Activated CD8-positive, alpha-beta T cell treated with anti-CD3 and anti-CD28 coated beads for 36 hours (primary cell): ENCODE measurements at regions not wholly inside any gene's neighbourhood (a gene's known extent, or its start where the extent isn't known, plus 50 kb on each side); places are given as distances from the start of the nearest gene placed in this dataset.

Experiments used
- ATAC-seq: fragments of 200-7000 bp; cut with Tn5 transposase; one replicate; pipeline ENCODE4 v1.10.0; 2021; ENCODE audit warnings: mild to moderate bottlenecking, moderate library complexity
- CTCF ChIA-PET: fragments of 350-600 bp; sonication (Branson Sonifier 250); formaldehyde crosslinking; loops from one replicate; lab custom pipeline; 2021; ENCODE audit warnings: antibody characterized with exemption; lab: Charles Lee
- POLR2A ChIA-PET: fragments of 350-600 bp; sonication (Branson Sonifier 250); formaldehyde crosslinking; loops from one replicate; lab custom pipeline; 2021; ENCODE audit warnings: antibody characterized with exemption; lab: Charles Lee
- DNase-seq: peaks from one replicate; pipeline ENCODE4 v3.0.0-alpha.2; 2020
- H3K27ac Mint-ChIP-seq: one replicate; pipeline ENCODE4 v1.8.0; 2021; ENCODE audit warnings: mild to moderate bottlenecking, mixed read lengths
- H3K27me3 Mint-ChIP-seq: one replicate; pipeline ENCODE4 v1.8.0; 2021; ENCODE audit warnings: mixed read lengths
- H3K36me3 Mint-ChIP-seq: one replicate; pipeline ENCODE4 v1.8.0; 2021; ENCODE audit warnings: low read depth, mixed read lengths
- H3K4me1 Mint-ChIP-seq: one replicate; pipeline ENCODE4 v1.8.0; 2021; ENCODE audit warnings: low read depth, mixed read lengths
- H3K4me3 Mint-ChIP-seq: one replicate; pipeline ENCODE4 v1.8.0; 2021; ENCODE audit warnings: mild to moderate bottlenecking, moderate library complexity, mixed read lengths
- H3K9me3 Mint-ChIP-seq: one replicate; pipeline ENCODE4 v1.8.0; 2021; ENCODE audit warnings: mixed read lengths
- CTCF ChIP-seq: fragments of 200-600 bp; IDR thresholded peaks from one replicate; pipeline ENCODE4 v1.8.0; 2022; ENCODE audit warnings: antibody characterized with exemption, mild to moderate bottlenecking
- intact Hi-C: fragments of 100-400 bp; cut with micrococcal nuclease; formaldehyde crosslinking; loops from one replicate; pipeline ENCODE4 v1.10.0; 2022

- intact Hi-C loops, result no loop called here
- Mint-ChIP-seq H3K4me3 (no peak overlapping the region), H3K9me3 (no peaks in the 10 kb centered on the region), H3K4me1 (no peaks in the 10 kb centered on the region), H3K36me3 (no peaks in the 10 kb centered on the region), H3K27me3 (no peaks in the 10 kb centered on the region), H3K27ac (no peak overlapping the region)
- ChIA-PET POLR2A (no interaction called here), CTCF (no interaction called here)
- no peak for TF ChIP-seq CTCF
- no peak for ATAC-seq
- no peak for DNase-seq
These were observed 225.7 kb downstream of the ACKR3 start for GRCh38 chr2:236795169-236795860.

- intact Hi-C loops, result no loop called here
- H3K4me1 Mint-ChIP-seq, result no peaks in the 10 kb centered on the region
- ChIA-PET CTCF (no interaction called here), POLR2A (no interaction called here)
- H3K27ac Mint-ChIP-seq, result no peak overlapping the region
- no peaks in the 10 kb centered on the region for H3K9me3 Mint-ChIP-seq
- no peaks in the 10 kb centered on the region for H3K27me3 Mint-ChIP-seq
- ATAC-seq (no peak), DNase-seq (no peak)
- H3K4me3 Mint-ChIP-seq, result no peak overlapping the region
- no peak for TF ChIP-seq CTCF
- no peaks in the 10 kb centered on the region for H3K36me3 Mint-ChIP-seq
These were observed 226.2 kb downstream of the ACKR3 start for GRCh38 chr2:236795861-236796219.

GRCh38 chr2:236796236-236796635, 226.6 kb downstream of the ACKR3 start:
- ATAC-seq (no peak), DNase-seq (no peak)
- H3K4me3 Mint-ChIP-seq, result no peak overlapping the region
- peaks cover 3% of the 10 kb centered on the region for H3K27me3 Mint-ChIP-seq
- H3K9me3 Mint-ChIP-seq, result no peaks in the 10 kb centered on the region
- TF ChIP-seq CTCF, result no peak
- H3K4me1 Mint-ChIP-seq, result no peaks in the 10 kb centered on the region
- intact Hi-C loops, result no loop called here
- CTCF ChIA-PET, result no interaction called here
- no peak overlapping the region for H3K27ac Mint-ChIP-seq
- H3K36me3 Mint-ChIP-seq, result no peaks in the 10 kb centered on the region
- POLR2A ChIA-PET, result no interaction called here

- Mint-ChIP-seq H3K27me3 (peaks cover 6% of the 10 kb centered on the region), H3K27ac (no peak overlapping the region), H3K36me3 (no peaks in the 10 kb centered on the region), H3K4me3 (no peak overlapping the region), H3K4me1 (no peaks in the 10 kb centered on the region), H3K9me3 (no peaks in the 10 kb centered on the region)
- no peak for TF ChIP-seq CTCF
- DNase-seq, result no peak
- no peak for ATAC-seq
- intact Hi-C loops, result no loop called here
- CTCF ChIA-PET, result no interaction called here
- POLR2A ChIA-PET, result no interaction called here
These were observed 227.8 kb downstream of the ACKR3 start for GRCh38 chr2:236797411-236797810.

GRCh38 chr2:236798491-236798890, 228.9 kb downstream of the ACKR3 start:
- Mint-ChIP-seq H3K27me3 (peaks cover 9% of the 10 kb centered on the region), H3K9me3 (no peaks in the 10 kb centered on the region), H3K4me1 (no peaks in the 10 kb centered on the region), H3K27ac (no peak overlapping the region), H3K36me3 (no peaks in the 10 kb centered on the region), H3K4me3 (no peak overlapping the region)
- POLR2A ChIA-PET, result no interaction called here
- no peak for ATAC-seq
- TF ChIP-seq CTCF, result no peak
- no peak for DNase-seq
- intact Hi-C loops, result no loop called here
- CTCF ChIA-PET, result no interaction called here
